HG03103 (cell line): ENCODE measurements at regions not wholly inside any gene's neighbourhood (a gene's known extent, or its start where the extent isn't known, plus 50 kb on each side); places are given as distances from the start of the nearest gene placed in this dataset.

ENCODE experiments used
- ATAC-seq: cut with Tn5 transposase; IDR thresholded peaks from one replicate; pipeline ENCODE4 v1.9.1; 2021; ENCODE audit warnings: low read depth; ENCODE audit not compliant: unreplicated experiment

DNA sequence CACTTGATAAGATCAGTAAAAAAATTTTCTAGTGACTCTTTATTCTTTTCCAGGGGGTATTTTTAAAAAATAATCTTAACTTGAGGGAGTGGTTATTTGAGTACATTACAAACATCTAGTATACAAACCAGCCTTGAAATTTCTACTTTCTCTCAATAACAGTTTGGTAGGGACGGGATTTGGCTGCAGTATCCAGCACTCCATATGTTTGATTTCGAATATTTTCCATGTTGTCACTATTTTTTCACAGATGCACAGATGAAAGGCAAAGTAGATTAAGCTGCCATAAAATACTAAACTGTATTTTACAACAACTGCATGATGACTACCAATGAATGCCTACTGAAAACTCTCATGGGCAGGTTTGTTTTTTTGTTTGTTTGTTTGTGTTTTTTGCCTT is 225.0 kb downstream of the COX7B2 start:
- ATAC-seq, result no peak

GRCh38 chr4:46676364-46676763 is 232.7 kb downstream of the COX7B2 start:
- no peak for ATAC-seq

- ATAC-seq, result no peak
Measured at GRCh38 chr4:46674326-46674725, 234.7 kb downstream of the COX7B2 start.

DNA sequence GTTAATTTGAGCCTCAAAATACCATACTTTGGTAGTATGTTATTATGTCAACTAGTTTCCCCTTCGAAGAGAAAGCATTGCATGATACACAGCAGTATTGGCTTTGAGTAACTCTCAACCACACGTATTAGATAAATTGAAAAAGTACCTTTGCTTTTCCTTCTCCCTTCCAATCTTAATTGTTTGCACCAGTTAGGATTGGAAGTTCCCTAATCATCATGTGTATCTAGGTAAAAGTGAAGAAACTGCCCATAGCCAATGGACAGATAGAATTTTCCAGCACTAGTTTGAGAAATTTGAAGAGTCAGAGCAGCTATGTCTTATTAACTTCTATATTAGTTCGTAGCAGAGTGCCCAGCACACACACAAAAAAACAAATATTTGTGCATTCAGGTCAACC is 241.3 kb downstream of the COX7B2 start:
- no peak for ATAC-seq

GRCh38 chr4:46656071-46656470 is 253.0 kb downstream of the COX7B2 start:
- no peak for ATAC-seq

- no peak for ATAC-seq
Measured at GRCh38 chr4:46653842-46654241, 255.2 kb downstream of the COX7B2 start.

- ATAC-seq, result no peak
Measured at GRCh38 chr4:46649390-46649789, 259.5 kb upstream of the GABRA2 start.

GRCh38 chr4:46648088-46648744 is 258.3 kb upstream of the GABRA2 start:
- peak; percentile 88 for ATAC-seq

- no peak for ATAC-seq
Measured at GRCh38 chr4:46645126-46645525, 255.2 kb upstream of the GABRA2 start.
